NCI-H2171 treated with DMSO at 0.1 percent for 48 hours (cell line): ENCODE measurements at regions not wholly inside any gene's neighbourhood (a gene's known extent, or its start where the extent isn't known, plus 50 kb on each side); places are given as distances from the start of the nearest gene placed in this dataset.
"Not testable (repeated sequence)": the region's sequence is repeated elsewhere in the genome, so short reads cannot be mapped to it uniquely, and the experiment has no call there.

Source experiments
- DNase-seq: peaks from one replicate; lab custom pipeline; 2025; lab: John Stamatoyannopoulos, UW

DNA sequence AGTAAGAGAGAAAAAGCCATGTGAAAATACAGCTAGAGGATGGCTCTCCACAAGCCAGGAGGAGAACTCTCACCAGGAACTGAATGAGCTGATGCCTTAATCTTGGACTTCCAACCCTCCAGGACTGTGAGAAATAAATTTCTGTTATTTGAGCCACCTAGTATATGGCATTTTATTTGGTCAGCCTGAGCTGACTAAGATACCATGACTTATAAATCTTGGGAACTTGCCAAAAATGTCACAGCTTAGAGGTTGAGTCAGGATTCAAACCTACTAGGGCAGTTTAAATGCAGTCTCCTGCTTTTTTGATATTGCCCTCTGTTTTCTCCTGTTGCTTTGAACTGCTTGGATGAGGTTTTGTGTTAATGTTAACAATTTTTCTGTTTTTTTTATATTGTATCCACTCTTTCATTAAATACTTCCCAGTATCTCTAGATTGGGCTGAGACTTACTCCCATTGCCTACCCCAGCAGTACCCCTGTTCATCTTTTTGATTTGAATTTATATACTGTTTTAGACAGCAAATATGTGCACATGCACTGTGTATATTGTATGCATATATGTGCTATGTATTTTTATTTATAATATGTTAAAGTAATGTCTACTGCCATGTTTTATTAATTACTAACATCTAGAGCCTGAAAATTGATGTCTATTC, 1223.2 kb downstream of the OTOL1 start:
- no peak for DNase-seq

DNA sequence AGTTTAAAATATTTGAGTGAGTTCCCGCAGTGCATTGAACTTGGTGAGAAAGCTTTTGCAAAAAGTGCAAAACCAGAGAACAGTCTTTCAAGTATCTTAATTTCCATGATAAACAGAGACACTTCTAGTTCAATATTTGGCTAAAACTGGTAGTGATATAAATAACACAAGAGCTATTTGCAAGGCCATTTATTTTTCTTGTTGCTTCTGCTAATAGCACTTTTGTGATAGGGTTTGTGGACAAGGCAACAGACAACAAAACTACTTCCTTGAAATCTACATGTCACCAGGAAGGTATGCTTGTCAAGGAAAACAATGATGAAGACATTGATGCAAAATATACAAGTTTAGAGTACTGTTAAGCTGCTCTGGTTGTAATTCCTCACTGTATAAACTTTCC, 1225.1 kb downstream of the OTOL1 start:
- DNase-seq: no peak

DNA sequence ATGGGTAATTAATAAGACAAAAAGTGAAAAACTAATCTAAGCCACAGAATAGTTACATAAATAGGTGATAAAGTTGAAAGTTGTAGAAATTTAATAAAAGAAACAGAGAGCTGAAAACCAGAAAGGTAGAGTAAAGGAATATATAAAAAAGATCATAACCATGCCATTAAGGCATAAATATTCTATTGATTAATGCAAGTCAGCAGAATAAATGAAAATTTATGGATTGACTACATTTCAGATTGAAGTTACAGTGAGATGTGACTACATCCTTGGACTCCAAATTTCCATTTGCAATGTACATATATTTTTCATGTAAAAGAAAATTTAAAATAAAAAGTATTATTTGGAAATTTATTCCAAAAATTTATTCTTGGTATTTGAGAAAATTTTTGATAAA, 1225.7 kb downstream of the OTOL1 start:
- no peak for DNase-seq

DNA sequence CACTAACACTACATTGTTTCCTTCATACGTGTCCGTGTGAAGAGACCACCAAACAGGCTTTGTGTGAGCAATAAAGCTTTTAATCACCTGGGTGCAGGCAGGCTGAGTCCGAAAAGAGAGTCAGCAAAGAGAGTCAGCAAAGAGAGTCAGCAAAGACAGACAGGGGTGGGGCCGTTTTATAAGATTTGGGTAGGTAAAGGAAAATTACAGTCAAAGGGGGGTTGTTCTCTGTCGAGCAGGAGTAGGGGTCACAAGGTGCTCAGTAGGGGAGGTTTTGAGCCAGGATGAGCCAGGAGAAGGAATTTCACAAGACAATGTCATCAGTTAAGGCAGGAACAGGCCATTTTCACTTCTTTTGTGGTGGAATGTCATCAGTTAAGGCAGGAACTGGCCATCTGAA, 1226.2 kb downstream of the OTOL1 start:
- DNase-seq: not testable (repeated sequence)

DNA sequence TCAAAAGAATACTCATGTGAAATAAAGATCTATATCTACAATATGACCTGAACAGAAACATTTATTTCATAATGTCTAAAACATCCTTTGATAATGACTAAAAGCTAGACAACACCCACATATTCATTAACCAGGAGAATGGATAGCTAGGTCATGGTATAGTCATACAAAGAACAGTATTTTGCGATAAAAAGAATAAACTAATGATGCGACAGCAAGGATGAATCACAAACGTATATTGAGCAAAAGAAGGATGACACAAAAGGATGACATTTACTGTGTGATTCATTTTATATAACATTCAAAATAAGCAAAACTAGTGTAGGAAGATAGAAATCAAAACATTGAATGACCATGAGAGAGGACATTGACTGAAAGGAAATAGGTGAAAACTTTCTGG, 1233.1 kb downstream of the OTOL1 start:
- no peak for DNase-seq

DNA sequence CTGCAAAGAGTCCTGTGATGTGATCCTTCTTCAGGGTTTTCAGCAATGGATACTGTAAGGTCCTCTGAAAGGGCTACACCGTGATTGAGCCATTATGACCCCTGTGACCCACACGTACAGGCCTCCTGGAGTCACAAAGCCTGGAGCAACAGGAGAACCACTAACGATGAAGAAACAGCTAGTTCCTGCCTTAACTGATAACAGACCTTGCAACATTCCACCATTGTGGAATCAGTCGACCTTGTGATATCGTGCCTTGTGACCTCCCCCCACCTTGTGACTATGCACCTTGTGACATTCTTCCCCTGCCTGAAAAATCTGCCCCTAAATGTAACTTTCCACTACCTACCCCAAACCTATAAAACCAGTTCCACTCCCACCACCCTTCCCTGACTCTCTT, 1235.4 kb downstream of the OTOL1 start:
- DNase-seq: not testable (repeated sequence)

DNA sequence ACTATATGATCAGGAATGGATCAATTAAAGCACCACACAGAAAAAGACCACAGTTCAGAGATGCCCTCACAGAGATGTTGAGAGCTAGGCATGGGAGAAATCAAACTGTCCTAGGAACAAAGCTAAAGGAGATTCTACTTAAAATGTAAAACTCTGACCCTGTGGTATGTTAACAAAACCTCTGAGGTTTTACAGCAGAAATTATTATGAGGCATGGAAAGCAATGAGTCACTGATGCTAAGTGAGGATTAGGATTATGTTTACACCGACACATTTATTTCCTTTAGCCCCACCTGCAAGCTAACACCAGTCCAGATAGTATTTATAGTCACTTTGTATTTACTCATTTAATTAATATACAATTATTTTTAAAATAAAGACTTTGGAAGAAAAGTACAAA, 1242.2 kb downstream of the OTOL1 start:
- DNase-seq: no peak

DNA sequence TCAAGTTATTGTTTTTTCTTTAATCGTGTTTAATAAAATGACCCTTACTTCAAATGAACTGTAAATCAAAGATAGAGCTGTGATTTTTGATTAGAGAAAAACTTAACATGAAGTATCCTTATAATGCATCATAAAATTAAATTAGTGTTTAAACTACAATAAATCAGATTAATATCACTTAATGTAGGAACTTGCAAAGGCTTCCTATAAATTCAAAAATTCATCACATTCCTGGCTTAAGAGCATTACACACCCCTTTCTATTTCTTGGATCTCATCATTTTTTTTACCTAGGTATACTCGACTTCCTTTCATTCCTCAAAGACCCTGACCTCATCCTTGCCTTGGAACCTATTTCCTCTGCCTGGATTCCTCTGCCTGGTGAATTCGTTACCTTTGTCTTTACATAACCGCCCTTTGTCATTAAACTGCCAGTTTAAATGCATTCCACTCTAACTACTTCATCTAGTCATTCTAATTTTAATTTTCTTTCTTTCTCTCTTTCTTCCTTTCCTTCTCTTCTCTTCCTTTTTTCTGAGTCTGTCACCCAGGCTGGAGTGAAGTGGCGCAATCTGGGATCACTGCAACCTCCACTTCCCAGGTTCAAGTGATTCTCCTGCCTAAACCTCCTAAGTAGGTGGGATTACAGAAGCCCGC, 1244.5 kb downstream of the OTOL1 start:
- DNase-seq: no peak

DNA sequence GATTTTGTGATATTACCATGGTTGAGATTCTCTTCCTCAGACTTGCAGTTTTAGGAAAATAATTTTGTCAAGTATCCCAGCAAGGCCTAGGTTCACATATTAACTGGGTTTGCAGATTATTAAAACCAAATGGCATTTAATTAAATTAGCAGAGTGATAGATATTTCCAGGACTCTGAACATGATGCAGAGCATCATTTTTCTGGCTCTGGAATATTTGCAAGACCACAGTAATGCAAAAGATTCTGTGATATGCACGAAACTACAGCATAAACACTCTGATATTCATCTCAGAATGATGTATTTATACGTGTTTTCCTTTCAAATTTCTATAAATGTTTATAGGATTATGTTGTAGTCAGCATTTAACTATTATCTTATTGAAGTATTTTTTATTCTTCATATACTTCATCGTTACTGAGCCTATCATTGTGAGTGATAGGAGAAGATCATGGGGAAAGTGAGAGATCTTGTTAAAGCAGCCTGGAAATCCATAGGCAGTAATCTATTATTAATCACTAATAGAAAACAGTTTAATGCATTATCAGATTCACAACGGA, 1245.6 kb downstream of the OTOL1 start:
- DNase-seq: no peak

DNA sequence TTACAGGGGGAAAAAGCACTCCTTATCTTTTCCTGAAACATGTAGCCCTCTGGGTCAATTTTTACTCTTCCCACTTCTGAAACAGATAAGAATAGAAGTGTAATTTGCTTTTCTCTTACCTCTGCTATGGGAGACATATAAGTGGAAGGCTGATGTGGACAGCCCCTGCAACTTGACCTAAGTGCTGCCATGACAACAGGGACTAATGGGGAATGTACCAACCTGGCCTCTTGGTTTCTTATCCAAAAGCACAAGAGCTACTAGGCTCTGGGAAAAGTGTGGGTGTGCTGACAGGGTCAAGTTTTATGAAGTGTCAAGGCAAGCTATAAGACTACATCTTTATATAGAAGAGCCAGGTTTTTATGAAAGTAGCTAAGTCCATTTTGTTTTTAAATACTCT, 1246.5 kb downstream of the OTOL1 start:
- DNase-seq: no peak

DNA sequence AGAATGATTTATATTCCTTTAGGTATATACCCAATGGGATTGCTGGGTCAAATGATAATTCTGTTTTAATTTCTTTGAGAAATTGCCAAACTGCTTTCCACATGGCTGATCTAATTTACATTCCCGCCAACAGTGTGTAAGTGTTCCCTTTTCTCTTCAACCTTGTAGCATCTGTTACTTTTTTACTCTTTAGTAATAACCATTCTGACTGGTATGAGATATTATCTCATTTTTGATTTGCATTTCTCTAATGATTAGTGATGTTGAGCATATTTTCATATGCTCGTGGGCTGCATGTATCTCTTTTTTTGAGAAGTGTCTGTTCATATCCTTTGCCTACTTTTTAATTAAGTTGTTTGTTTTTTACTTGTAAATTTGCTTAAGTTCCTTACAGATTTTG, 1264.2 kb downstream of the OTOL1 start:
- peak; percentile 1 for DNase-seq

DNA sequence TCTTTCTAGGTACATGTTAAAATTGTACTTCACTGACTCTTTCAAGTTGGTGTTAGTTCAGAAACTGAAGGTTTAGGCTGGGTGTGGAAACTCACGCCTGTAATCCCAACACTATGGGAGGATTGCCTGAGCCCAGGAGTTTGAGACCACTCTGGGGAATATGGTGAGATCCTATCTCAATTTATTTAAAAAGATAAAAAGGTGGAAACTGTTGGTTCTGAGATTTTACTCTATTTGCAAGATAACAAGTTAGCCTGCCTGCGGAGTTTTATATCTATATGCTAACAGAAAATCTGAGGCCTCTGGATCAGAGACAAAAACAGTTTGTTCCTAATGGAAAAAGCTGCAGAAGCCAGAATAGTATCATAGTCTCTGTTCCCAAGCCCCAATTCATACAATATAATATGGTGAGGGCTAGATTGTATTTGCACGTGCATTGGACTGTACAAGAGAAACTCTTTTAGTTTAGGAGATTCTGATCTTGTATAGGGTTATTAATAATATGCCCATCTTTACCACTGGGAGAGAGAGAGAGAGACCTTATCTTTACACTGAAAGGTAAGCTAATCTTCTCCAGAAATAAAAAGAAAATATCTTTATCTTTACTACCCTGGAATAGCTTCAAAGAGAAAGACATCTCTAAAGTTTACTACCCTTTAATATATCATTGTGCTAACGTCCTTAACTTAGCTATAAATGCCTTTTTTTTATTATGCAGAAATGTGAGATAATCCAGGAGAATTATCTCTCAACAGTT, 1267.6 kb downstream of the OTOL1 start:
- DNase-seq: no peak

DNA sequence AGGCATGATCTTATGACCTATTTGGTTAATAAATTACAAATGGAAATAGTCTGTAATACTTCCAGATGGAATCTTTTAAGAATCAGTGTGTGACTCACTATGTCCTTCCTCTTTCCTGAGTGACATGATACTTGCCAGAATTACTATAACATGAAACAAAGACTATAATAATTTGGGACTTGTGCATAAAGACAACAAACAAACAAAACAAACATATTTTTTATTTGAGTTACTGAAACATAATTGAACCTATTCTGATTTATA, 1268.1 kb downstream of the OTOL1 start:
- no peak for DNase-seq

DNA sequence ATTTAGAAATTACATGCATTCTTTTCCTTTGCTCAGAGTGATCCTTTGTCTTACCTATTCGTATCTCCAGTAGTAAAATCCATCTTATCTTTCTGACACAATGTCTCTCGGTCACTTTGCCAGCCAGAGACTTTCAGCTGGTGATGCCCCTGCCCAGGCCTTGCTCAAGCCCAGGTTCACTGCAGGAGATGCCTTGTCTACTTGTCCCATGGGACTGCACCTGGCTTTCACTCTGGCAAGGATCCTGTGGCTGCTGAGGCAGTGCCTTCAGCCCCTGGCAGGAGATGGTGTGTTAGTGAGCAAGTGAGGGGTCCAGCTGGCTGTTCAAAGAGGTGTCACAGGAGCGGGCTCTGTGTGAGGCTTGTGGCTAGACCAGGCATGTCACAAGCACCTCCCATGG, 1268.9 kb downstream of the OTOL1 start:
- DNase-seq: no peak

DNA sequence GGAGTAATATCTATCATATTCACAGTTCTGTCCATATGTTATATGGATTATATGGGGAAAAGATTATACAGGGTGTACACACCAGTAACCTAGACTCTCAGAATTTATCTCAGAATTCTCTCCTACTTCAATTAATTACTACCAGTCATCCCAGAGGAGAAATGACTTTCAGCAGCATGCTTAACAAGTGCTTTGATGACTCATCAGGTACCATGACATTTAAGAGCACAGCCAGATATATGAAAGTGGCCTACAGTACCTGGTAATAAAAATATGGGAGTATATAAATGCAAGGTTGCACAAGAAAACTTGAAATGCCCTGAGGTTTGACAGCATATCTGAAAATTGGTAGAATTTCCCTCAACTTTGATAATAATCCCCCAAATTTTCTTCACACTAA, 1273.0 kb downstream of the OTOL1 start:
- no peak for DNase-seq

DNA sequence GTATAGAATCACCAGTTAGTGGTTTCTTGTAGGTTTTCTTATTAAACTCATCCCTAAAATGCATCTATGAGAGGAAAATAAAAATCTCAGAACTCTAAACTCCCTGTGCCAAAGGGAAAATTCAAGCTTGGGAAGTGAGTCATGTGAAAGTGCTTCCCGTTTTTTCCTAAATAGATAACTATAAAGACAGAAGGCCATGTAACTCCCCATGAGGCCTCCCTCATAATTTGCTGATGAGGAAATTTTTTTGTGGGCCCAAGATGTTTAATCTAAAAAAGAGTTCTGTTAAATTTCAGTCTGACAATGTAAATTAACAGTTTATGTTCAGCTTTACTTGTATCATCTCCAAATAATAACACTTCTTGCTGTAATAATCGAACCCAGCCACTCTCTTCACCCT, 1273.9 kb downstream of the OTOL1 start:
- no peak for DNase-seq

DNA sequence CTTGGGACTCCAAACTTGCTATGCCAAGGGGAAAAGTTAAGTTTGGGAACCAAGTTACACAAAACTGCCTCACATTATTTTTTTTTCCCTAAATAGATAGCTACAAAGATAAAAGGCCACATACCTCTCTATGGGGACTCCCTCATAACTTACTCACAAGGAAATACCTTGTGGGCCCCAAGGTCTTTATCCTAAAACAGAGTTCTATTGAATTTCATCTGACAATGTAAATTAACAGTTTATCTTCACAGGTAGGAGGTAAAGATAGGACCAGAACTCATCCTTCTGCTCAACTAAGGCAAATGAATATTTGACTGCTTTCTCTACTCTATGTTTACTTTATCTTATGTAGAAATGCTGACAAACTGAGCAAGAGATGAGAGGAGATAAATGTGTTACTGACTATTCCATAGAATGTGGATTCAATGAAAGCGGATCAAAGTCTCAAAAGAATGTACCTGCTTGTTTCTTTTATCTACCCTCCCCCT, 1278.0 kb downstream of the OTOL1 start:
- no peak for DNase-seq

DNA sequence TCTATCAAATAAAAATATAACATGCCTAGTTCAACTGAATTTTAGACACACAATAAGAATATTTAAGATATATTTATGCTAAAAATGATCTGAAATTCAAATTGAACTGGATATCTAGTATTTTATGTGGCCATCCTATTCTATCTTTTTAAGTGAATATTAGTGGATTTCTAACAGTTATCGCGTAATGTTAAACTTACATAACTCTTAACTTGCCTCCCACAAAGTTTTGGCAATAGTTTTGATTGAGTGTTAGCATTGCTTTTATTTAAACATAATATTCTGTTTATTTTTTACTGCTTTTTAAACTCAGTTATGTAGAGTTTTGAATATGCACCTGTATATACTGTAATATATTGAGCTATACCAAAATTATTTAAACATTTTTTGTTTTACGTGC, 1279.5 kb downstream of the OTOL1 start:
- no peak for DNase-seq

DNA sequence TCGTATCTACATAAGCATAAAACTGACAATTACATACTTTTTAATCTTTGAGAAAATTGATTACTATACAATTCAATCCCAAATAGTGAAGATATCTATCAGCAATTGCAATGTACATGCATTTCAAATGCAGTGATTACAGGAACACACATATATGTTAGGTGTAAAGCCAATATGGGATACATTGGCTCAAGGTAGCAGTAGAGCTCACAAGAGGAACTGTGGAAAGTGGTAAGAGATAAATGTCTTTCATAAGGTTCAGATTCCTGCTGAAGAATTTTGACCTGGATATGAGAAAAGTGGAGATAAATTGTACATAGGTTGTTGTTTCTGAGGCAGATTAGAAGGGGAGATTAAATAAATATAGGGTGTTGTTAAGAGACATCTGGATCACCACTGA, 1280.5 kb downstream of the OTOL1 start:
- DNase-seq: no peak

DNA sequence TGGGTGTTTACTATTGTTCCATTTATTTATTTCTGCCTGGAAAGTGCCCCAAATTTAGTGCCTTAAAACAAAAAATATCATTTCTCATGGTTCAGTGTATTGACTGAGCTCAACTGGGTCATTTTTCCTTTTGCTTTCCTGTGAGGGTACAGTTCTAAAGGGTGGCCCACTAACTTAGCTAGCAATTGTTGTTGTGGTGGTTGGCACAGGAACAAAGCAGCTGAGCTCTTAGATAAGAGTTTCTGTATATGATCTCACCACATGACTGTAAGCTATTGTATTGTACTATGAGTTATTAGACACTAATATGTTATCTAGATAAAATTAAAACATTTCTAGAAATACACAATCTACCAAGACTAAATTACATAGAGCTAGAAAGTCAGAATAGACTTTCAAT, 1283.7 kb downstream of the OTOL1 start:
- DNase-seq: no peak

DNA sequence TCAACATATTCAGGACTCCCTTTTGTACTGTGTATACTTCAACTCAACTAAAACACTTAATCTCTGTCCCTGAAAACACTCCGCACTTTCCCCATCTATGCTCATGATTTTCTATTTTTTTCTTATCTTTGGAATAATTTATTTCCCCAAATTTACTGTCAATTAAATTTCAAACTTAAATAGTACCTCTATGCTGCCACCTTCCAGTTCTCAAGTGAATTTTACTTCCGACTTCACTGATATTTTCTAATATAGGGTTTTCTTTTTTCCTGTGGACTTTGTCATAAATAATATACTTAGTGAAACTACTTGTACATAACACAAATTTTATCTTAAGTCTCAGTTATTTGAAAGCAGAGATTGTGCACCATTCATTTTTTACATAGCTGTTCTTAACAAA, 1303.3 kb downstream of the OTOL1 start:
- no peak for DNase-seq

DNA sequence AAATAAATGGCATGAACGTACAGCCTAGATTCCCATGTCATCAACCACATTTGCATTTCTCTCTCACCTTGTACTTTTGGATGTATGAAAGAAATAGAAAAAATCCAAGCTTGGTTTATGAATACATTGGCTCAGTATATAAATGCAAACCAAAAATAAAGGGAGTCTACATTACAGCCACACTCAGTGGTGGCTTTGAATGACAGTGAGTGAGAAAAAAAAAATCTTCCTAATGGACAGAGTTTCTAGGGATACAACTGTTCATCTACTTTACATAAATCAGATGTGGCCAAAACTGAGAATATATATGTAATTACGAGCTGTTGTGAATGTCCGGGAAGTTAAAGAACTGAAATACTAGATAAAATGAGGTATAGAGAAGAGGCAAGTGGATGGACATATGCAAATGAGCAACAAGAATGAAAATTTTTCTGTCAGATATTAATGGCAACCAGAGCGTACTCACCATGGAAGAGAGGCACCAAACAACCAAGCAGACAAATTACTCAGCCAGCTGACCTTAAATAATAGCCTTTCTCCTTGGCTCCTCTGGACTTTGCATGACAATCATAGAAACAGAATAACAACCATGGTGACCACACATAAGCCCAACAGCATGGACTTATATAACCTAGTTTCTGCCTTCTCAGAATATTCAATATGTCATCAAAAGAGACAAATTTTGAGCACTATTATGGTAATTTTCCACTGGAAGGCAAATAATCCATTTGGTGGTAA, 1305.8 kb downstream of the OTOL1 start:
- no peak for DNase-seq

DNA sequence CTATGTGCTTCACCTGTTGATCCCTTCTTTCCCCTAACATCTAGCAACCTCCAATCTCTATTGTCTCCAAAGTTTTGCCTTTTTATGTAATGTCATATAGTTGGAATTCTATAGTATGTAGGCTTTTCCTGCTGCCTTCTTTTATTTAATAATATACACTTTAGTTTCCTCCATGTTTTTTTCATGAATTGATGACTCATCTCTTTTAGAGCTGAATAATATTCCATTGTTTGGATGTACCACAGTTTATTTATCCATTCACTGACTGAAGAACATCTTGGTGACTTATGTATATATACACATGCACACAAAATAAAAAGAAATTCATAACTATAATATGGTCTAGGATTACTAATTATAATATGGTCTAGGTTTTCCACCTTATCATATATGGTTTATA, 1314.2 kb downstream of the OTOL1 start:
- no peak for DNase-seq
